ENCODE measurements at regions not wholly inside any gene's neighbourhood (a gene's known extent, or its start where the extent isn't known, plus 50 kb on each side); places are given as distances from the start of the nearest gene placed in this dataset.
"Not testable (repeated sequence)": the region's sequence is repeated elsewhere in the genome, so short reads cannot be mapped to it uniquely, and the experiment has no call there.

- not testable (repeated sequence) for DNase-seq (ENCODE audit: low read depth in 1 of 2, low spot score in 2 of 2); H3K4me1 ChIP-seq (replicated peaks)
Observed at GRCh38 chr1:121530026-121530425, 345.3 kb downstream of the SRGAP2C start.

GRCh38 chr1:121531747-121532146, 347.0 kb downstream of the SRGAP2C start:
- H3K9me3 ChIP-seq (replicated peaks); DNase-seq (ENCODE audit: low read depth in 1 of 2, low spot score in 2 of 2); H3K4me1 ChIP-seq (replicated peaks); H3K27me3 ChIP-seq (replicated peaks); H3K36me3 ChIP-seq; H3K4me3 ChIP-seq; H3K27ac ChIP-seq: not testable (repeated sequence)

More at GRCh38 chr1:121530026-121530425, 345.3 kb downstream of the SRGAP2C start:
- H3K36me3 ChIP-seq; H3K27me3 ChIP-seq (replicated peaks); H3K27ac ChIP-seq; H3K4me3 ChIP-seq; H3K9me3 ChIP-seq (replicated peaks): not testable (repeated sequence)

- DNase-seq (ENCODE audit: low read depth in 1 of 2, low spot score in 2 of 2); H3K27me3 ChIP-seq (replicated peaks); H3K4me3 ChIP-seq; H3K36me3 ChIP-seq; H3K9me3 ChIP-seq (replicated peaks); H3K4me1 ChIP-seq (replicated peaks); H3K27ac ChIP-seq: not testable (repeated sequence)
Observed at GRCh38 chr1:121538148-121538547, 353.4 kb downstream of the SRGAP2C start.

GRCh38 chr1:121538943-121539575, 354.3 kb downstream of the SRGAP2C start:
- H3K36me3 ChIP-seq: no peaks in the 10 kb centered on the region
- H3K9me3 ChIP-seq (replicated peaks): no peaks in the 10 kb centered on the region
- no peaks in the 10 kb centered on the region for H3K27me3 ChIP-seq (replicated peaks)
- no peak for DNase-seq (ENCODE audit: low read depth in 1 of 2, low spot score in 2 of 2)
- no peak overlapping the region for H3K4me3 ChIP-seq
- no peaks in the 10 kb centered on the region for H3K4me1 ChIP-seq (replicated peaks)
- H3K27ac ChIP-seq: no peak overlapping the region

- H3K9me3 ChIP-seq (replicated peaks); H3K4me3 ChIP-seq; DNase-seq (ENCODE audit: low read depth in 1 of 2, low spot score in 2 of 2); H3K36me3 ChIP-seq; H3K27me3 ChIP-seq (replicated peaks); H3K4me1 ChIP-seq (replicated peaks); H3K27ac ChIP-seq: not testable (repeated sequence)
Observed at GRCh38 chr1:121543988-121544387, 359.2 kb downstream of the SRGAP2C start.

- Histone ChIP-seq H3K27me3 (replicated peaks) (no peaks in the 10 kb centered on the region), H3K27ac (no peak overlapping the region), H3K36me3 (no peaks in the 10 kb centered on the region), H3K4me1 (replicated peaks) (no peaks in the 10 kb centered on the region), H3K4me3 (no peak overlapping the region), H3K9me3 (replicated peaks) (no peaks in the 10 kb centered on the region)
- no peak for DNase-seq (ENCODE audit: low read depth in 1 of 2, low spot score in 2 of 2)
Observed at GRCh38 chr1:121544500-121544899, 359.7 kb downstream of the SRGAP2C start.

GRCh38 chr1:121545899-121546298, 361.1 kb downstream of the SRGAP2C start:
- H3K9me3 ChIP-seq (replicated peaks); DNase-seq (ENCODE audit: low read depth in 1 of 2, low spot score in 2 of 2); H3K27me3 ChIP-seq (replicated peaks); H3K4me3 ChIP-seq; H3K36me3 ChIP-seq; H3K27ac ChIP-seq; H3K4me1 ChIP-seq (replicated peaks): not testable (repeated sequence)

- Histone ChIP-seq H3K9me3 (replicated peaks) (no peaks in the 10 kb centered on the region), H3K27me3 (replicated peaks) (no peaks in the 10 kb centered on the region), H3K36me3 (no peaks in the 10 kb centered on the region), H3K4me1 (replicated peaks) (no peaks in the 10 kb centered on the region), H3K27ac (no peak overlapping the region), H3K4me3 (no peak overlapping the region)
- no peak for DNase-seq (ENCODE audit: low read depth in 1 of 2, low spot score in 2 of 2)
Observed at GRCh38 chr1:121546830-121547591, 362.2 kb downstream of the SRGAP2C start.

- not testable (repeated sequence) for H3K27ac ChIP-seq; DNase-seq (ENCODE audit: low read depth in 1 of 2, low spot score in 2 of 2); H3K9me3 ChIP-seq (replicated peaks); H3K4me1 ChIP-seq (replicated peaks); H3K27me3 ChIP-seq (replicated peaks); H3K4me3 ChIP-seq; H3K36me3 ChIP-seq
Observed at GRCh38 chr1:121547726-121548125, 363.0 kb downstream of the SRGAP2C start.

- H3K9me3 ChIP-seq (replicated peaks); H3K36me3 ChIP-seq; H3K27me3 ChIP-seq (replicated peaks); H3K27ac ChIP-seq; H3K4me1 ChIP-seq (replicated peaks); H3K4me3 ChIP-seq; DNase-seq (ENCODE audit: low read depth in 1 of 2, low spot score in 2 of 2): not testable (repeated sequence)
Observed at GRCh38 chr1:121550817-121551216, 366.0 kb downstream of the SRGAP2C start.

- DNase-seq (ENCODE audit: low read depth in 1 of 2, low spot score in 2 of 2); H3K9me3 ChIP-seq (replicated peaks); H3K36me3 ChIP-seq; H3K4me1 ChIP-seq (replicated peaks); H3K27ac ChIP-seq; H3K27me3 ChIP-seq (replicated peaks); H3K4me3 ChIP-seq: not testable (repeated sequence)
Observed at GRCh38 chr1:121551491-121551890, 366.7 kb downstream of the SRGAP2C start.

- H3K36me3 ChIP-seq; H3K27ac ChIP-seq; H3K4me1 ChIP-seq (replicated peaks); H3K4me3 ChIP-seq; DNase-seq (ENCODE audit: low read depth in 1 of 2, low spot score in 2 of 2); H3K27me3 ChIP-seq (replicated peaks); H3K9me3 ChIP-seq (replicated peaks): not testable (repeated sequence)
Observed at GRCh38 chr1:121556560-121556959, 371.8 kb downstream of the SRGAP2C start.

- H3K4me1 ChIP-seq (replicated peaks); H3K27me3 ChIP-seq (replicated peaks); H3K36me3 ChIP-seq; H3K4me3 ChIP-seq; DNase-seq (ENCODE audit: low read depth in 1 of 2, low spot score in 2 of 2); H3K27ac ChIP-seq; H3K9me3 ChIP-seq (replicated peaks): not testable (repeated sequence)
Observed at GRCh38 chr1:121558034-121558433, 373.3 kb downstream of the SRGAP2C start.

GRCh38 chr1:121558514-121558913, 373.7 kb downstream of the SRGAP2C start:
- Histone ChIP-seq H3K36me3 (no peaks in the 10 kb centered on the region), H3K9me3 (replicated peaks) (no peaks in the 10 kb centered on the region), H3K4me3 (no peak overlapping the region), H3K27me3 (replicated peaks) (no peaks in the 10 kb centered on the region), H3K4me1 (replicated peaks) (no peaks in the 10 kb centered on the region), H3K27ac (no peak overlapping the region)
- no peak for DNase-seq (ENCODE audit: low read depth in 1 of 2, low spot score in 2 of 2)

- DNase-seq (ENCODE audit: low read depth in 1 of 2, low spot score in 2 of 2): no peak
- no peak overlapping the region for H3K4me3 ChIP-seq
- H3K27ac ChIP-seq: no peak overlapping the region
- no peaks in the 10 kb centered on the region for H3K36me3 ChIP-seq
- H3K4me1 ChIP-seq (replicated peaks): no peaks in the 10 kb centered on the region
- no peaks in the 10 kb centered on the region for H3K27me3 ChIP-seq (replicated peaks)
- no peaks in the 10 kb centered on the region for H3K9me3 ChIP-seq (replicated peaks)
Observed at GRCh38 chr1:121566346-121566745, 381.6 kb downstream of the SRGAP2C start.
